Smooth muscle cell (in vitro differentiated cells): ENCODE measurements at regions not wholly inside any gene's neighbourhood (a gene's known extent, or its start where the extent isn't known, plus 50 kb on each side); places are given as distances from the start of the nearest gene placed in this dataset.
"Not testable (repeated sequence)": the region's sequence is repeated elsewhere in the genome, so short reads cannot be mapped to it uniquely, and the experiment has no call there.

Experiments used
- DNase-seq: peaks from one replicate; lab custom pipeline; 2025; ENCODE audit not compliant: unreplicated experiment; lab: John Stamatoyannopoulos, UW
- H2AFZ ChIP-seq: fragments of 200-600 bp; sonication (generic); 2 replicates; pipeline ENCODE4 v1.6.0; 2016; ENCODE audit warnings: antibody characterized with exemption, low read depth, mild to moderate bottlenecking
- H3F3A ChIP-seq: fragments of 200-600 bp; sonication (generic); 2 replicates; pipeline ENCODE4 v1.6.0; 2017; ENCODE audit warnings: antibody characterized with exemption, low read depth
- H3K27ac ChIP-seq: fragments of 200-600 bp; sonication (generic); 2 replicates; pipeline ENCODE4 v1.5.1; 2016; ENCODE audit warnings: low read depth, mild to moderate bottlenecking
- H3K27me3 ChIP-seq: fragments of 200-600 bp; sonication (generic); 2 replicates; pipeline ENCODE4 v1.6.1; 2016; ENCODE audit warnings: low read depth, mild to moderate bottlenecking
- H3K36me3 ChIP-seq: fragments of 200-600 bp; sonication (generic); 2 replicates; pipeline ENCODE4 v1.5.1; 2016; ENCODE audit warnings: low read depth
- H3K4me1 ChIP-seq: fragments of 200-600 bp; sonication (generic); 2 replicates; pipeline ENCODE4 v1.5.1; 2016; ENCODE audit warnings: low read depth
- H3K4me2 ChIP-seq: fragments of 200-600 bp; sonication (generic); 2 replicates; pipeline ENCODE4 v1.6.0; 2016; ENCODE audit warnings: mild to moderate bottlenecking
- H3K4me3 ChIP-seq: fragments of 200-600 bp; sonication (generic); 2 replicates; pipeline ENCODE4 v1.5.1; 2016; ENCODE audit warnings: mild to moderate bottlenecking
- H3K79me2 ChIP-seq: fragments of 200-600 bp; sonication (generic); 2 replicates; pipeline ENCODE4 v1.6.0; 2016; ENCODE audit warnings: low read depth, mild to moderate bottlenecking
- H3K9ac ChIP-seq: fragments of 200-600 bp; sonication (generic); 2 replicates; pipeline ENCODE4 v1.6.0; 2016; ENCODE audit warnings: low read depth
- H3K9me3 ChIP-seq: fragments of 200-600 bp; sonication (generic); replicated peaks from 2 replicates; pipeline ENCODE4 v1.5.1; 2016; ENCODE audit warnings: low read depth
- H4K20me1 ChIP-seq: fragments of 200-600 bp; sonication (generic); 2 replicates; pipeline ENCODE4 v1.6.0; 2016; ENCODE audit warnings: low read depth
- CTCF ChIP-seq: fragments of 200-600 bp; sonication (generic); IDR thresholded peaks from 2 replicates; pipeline ENCODE4 v1.5.1; 2017; ENCODE audit warnings: borderline replicate concordance, mild to moderate bottlenecking, antibody characterized with exemption; ENCODE audit not compliant: insufficient read depth, poor library complexity, severe bottlenecking
- WGBS: methylation state at CpG from one replicate; pipeline ENCODE4 v1.1.7; 2016; ENCODE audit warnings: low lambda C conversion rate; 5-methylcytosine and 5-hydroxymethylcytosine counted together

GRCh38 chr5:116772152-116772501 is 197.5 kb upstream of the SEMA6A start:
- no peak overlapping the region for H3K4me3 ChIP-seq
- peak overlapping the region; percentile 25 for H2AFZ ChIP-seq
- WGBS, result 91% methylated on average over 1 of the region's 1 CpG
- H3K4me1 ChIP-seq, result peaks cover 29% of the 10 kb centered on the region
- peak overlapping the region; percentile 7 for H3K27ac ChIP-seq
- DNase-seq, result no peak
- H3K9me3 ChIP-seq, result no peaks in the 10 kb centered on the region
- no peaks in the 10 kb centered on the region for H3F3A ChIP-seq
- no peak for TF ChIP-seq CTCF
- H3K36me3 ChIP-seq, result no peaks in the 10 kb centered on the region
- H3K4me2 ChIP-seq, result no peak overlapping the region
- no peaks in the 10 kb centered on the region for H3K79me2 ChIP-seq
- H3K9ac ChIP-seq, result no peak overlapping the region
- H4K20me1 ChIP-seq, result no peaks in the 10 kb centered on the region
- no peaks in the 10 kb centered on the region for H3K27me3 ChIP-seq

GRCh38 chr5:116771466-116772151 is 197.0 kb upstream of the SEMA6A start:
- no peaks in the 10 kb centered on the region for H3K79me2 ChIP-seq
- H3K9me3 ChIP-seq, result no peaks in the 10 kb centered on the region
- no peak for TF ChIP-seq CTCF
- peaks cover 29% of the 10 kb centered on the region for H3K4me1 ChIP-seq
- H3K27me3 ChIP-seq, result no peaks in the 10 kb centered on the region
- DNase-seq, result no peak
- H3F3A ChIP-seq, result no peaks in the 10 kb centered on the region
- peak overlapping the region; percentile 38 for H3K27ac ChIP-seq
- H4K20me1 ChIP-seq, result no peaks in the 10 kb centered on the region
- H3K9ac ChIP-seq, result no peak overlapping the region
- 46% methylated on average over 9 of the region's 9 CpGs for WGBS
- H3K4me2 ChIP-seq, result peak overlapping the region; percentile 6
- no peak overlapping the region for H3K4me3 ChIP-seq
- H2AFZ ChIP-seq, result no peak overlapping the region
- H3K36me3 ChIP-seq, result no peaks in the 10 kb centered on the region

- not testable (repeated sequence) for H2AFZ ChIP-seq, H3F3A ChIP-seq, H3K9ac ChIP-seq, H3K4me2 ChIP-seq, H3K4me3 ChIP-seq, H4K20me1 ChIP-seq, H3K27me3 ChIP-seq, H3K36me3 ChIP-seq, H3K79me2 ChIP-seq, H3K27ac ChIP-seq, DNase-seq, H3K9me3 ChIP-seq
- 100% methylated on average over 2 of the region's 2 CpGs for WGBS
- peaks cover 36% of the 10 kb centered on the region for H3K4me1 ChIP-seq
Observed at GRCh38 chr5:116769953-116770352, 195.3 kb upstream of the SEMA6A start.

- no peaks in the 10 kb centered on the region for H3K9me3 ChIP-seq
- H4K20me1 ChIP-seq, result no peaks in the 10 kb centered on the region
- no peaks in the 10 kb centered on the region for H3K36me3 ChIP-seq
- H3K4me2 ChIP-seq, result no peak overlapping the region
- no peak for DNase-seq
- H3K27me3 ChIP-seq, result no peaks in the 10 kb centered on the region
- H2AFZ ChIP-seq, result no peak overlapping the region
- WGBS, result 94% methylated on average over 7 of the region's 7 CpGs
- peaks cover 33% of the 10 kb centered on the region for H3K4me1 ChIP-seq
- H3F3A ChIP-seq, result peaks cover 6% of the 10 kb centered on the region
- H3K4me3 ChIP-seq, result no peak overlapping the region
- H3K27ac ChIP-seq, result no peak overlapping the region
- H3K79me2 ChIP-seq, result no peaks in the 10 kb centered on the region
- no peak for TF ChIP-seq CTCF
- H3K9ac ChIP-seq, result no peak overlapping the region
Observed at GRCh38 chr5:116769470-116769869, 194.8 kb upstream of the SEMA6A start.
